OCI-LY3 (cell line): ENCODE measurements at regions not wholly inside any gene's neighbourhood (a gene's known extent, or its start where the extent isn't known, plus 50 kb on each side); places are given as distances from the start of the nearest gene placed in this dataset.

Source experiments
- H2AFZ ChIP-seq: fragments of 200-600, 300-600 bp; shearing (Covaris generic); 2 replicates; pipeline ENCODE4 v1.6.0; 2014; ENCODE audit warnings: antibody characterized with exemption, low read depth, low read length
- H3K27ac ChIP-seq: fragments of 200-600, 300-600 bp; sonication (generic); 2 replicates; pipeline ENCODE4 v1.5.1; 2014; ENCODE audit warnings: mild to moderate bottlenecking, low read length, moderate library complexity, mixed read lengths
- H3K27me3 ChIP-seq: fragments of 200-600, 300-600 bp; sonication (generic); 2 replicates; pipeline ENCODE4 v1.6.1; 2014; ENCODE audit warnings: low read depth, low read length, mixed read lengths
- H3K36me3 ChIP-seq: fragments of 200-600, 300-600 bp; sonication (generic); replicated peaks from 2 replicates; pipeline ENCODE3; 2014; ENCODE audit warnings: low read depth, low read length, mixed read lengths
- H3K4me1 ChIP-seq: fragments of 300-600, 200-600 bp; sonication (generic); 2 replicates; pipeline ENCODE4 v1.6.1; 2014; ENCODE audit warnings: low read length, mixed read lengths
- H3K4me2 ChIP-seq: fragments of 200-600, 300-600 bp; sonication (generic); 2 replicates; pipeline ENCODE4 v1.6.1; 2014; ENCODE audit warnings: low read length, mixed read lengths
- H3K4me3 ChIP-seq: fragments of 300-600, 200-600 bp; sonication (generic); 2 replicates; pipeline ENCODE4 v1.5.1; 2014; ENCODE audit warnings: antibody characterized with exemption, mild to moderate bottlenecking, low read length, moderate library complexity
- H3K79me2 ChIP-seq: fragments of 300-600, 200-600 bp; shearing (Covaris generic); 2 replicates; pipeline ENCODE4 v1.6.1; 2014; ENCODE audit warnings: mild to moderate bottlenecking, low read length, mixed read lengths
- H3K9ac ChIP-seq: fragments of 300-600, 200-600 bp; shearing (Covaris generic); 2 replicates; pipeline ENCODE4 v1.6.0; 2014; ENCODE audit warnings: mild to moderate bottlenecking, low read length, moderate library complexity
- H3K9me3 ChIP-seq: fragments of 200-600, 300-600 bp; shearing (Covaris generic); 2 replicates; pipeline ENCODE4 v1.6.1; 2014; ENCODE audit warnings: low read length, mixed read lengths; ENCODE audit not compliant: insufficient read depth
- H4K20me1 ChIP-seq: fragments of 200-600, 300-600 bp; sonication (generic); 2 replicates; pipeline ENCODE4 v1.6.1; 2016; ENCODE audit warnings: low read length, mixed read lengths; ENCODE audit not compliant: insufficient read depth
- EZH2phosphoT487 ChIP-seq: fragments of 200-600 bp; shearing (Covaris generic); IDR thresholded peaks from 2 replicates; pipeline ENCODE4 v1.6.1; 2018; ENCODE audit warnings: antibody characterized with exemption, mixed run types, low read depth
- TF ChIP-seq, protein P1 (sequence below): fragments of 200-600, 300-600 bp; sonication (generic); IDR thresholded peaks from 2 replicates; pipeline ENCODE4 v1.5.1; 2014; ENCODE audit warnings: antibody characterized with exemption, low read length, low read depth

- H3K36me3 ChIP-seq: no peaks in the 10 kb centered on the region
- H3K27me3 ChIP-seq: no peaks in the 10 kb centered on the region
- TF ChIP-seq EZH2phosphoT487: no peak
- TF ChIP-seq, protein P1, sequence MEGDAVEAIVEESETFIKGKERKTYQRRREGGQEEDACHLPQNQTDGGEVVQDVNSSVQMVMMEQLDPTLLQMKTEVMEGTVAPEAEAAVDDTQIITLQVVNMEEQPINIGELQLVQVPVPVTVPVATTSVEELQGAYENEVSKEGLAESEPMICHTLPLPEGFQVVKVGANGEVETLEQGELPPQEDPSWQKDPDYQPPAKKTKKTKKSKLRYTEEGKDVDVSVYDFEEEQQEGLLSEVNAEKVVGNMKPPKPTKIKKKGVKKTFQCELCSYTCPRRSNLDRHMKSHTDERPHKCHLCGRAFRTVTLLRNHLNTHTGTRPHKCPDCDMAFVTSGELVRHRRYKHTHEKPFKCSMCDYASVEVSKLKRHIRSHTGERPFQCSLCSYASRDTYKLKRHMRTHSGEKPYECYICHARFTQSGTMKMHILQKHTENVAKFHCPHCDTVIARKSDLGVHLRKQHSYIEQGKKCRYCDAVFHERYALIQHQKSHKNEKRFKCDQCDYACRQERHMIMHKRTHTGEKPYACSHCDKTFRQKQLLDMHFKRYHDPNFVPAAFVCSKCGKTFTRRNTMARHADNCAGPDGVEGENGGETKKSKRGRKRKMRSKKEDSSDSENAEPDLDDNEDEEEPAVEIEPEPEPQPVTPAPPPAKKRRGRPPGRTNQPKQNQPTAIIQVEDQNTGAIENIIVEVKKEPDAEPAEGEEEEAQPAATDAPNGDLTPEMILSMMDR: no peak
- no peak overlapping the region for H3K4me3 ChIP-seq
- H3K9ac ChIP-seq: no peak overlapping the region
- no peak overlapping the region for H3K4me2 ChIP-seq
- H3K4me1 ChIP-seq: no peaks in the 10 kb centered on the region
- no peak overlapping the region for H3K27ac ChIP-seq
- no peaks in the 10 kb centered on the region for H4K20me1 ChIP-seq
- H3K9me3 ChIP-seq: no peaks in the 10 kb centered on the region
- H2AFZ ChIP-seq: no peak overlapping the region
- no peaks in the 10 kb centered on the region for H3K79me2 ChIP-seq
Measured at GRCh38 chr21:20735257-20735656, 263.0 kb upstream of the NCAM2 start.

DNA sequence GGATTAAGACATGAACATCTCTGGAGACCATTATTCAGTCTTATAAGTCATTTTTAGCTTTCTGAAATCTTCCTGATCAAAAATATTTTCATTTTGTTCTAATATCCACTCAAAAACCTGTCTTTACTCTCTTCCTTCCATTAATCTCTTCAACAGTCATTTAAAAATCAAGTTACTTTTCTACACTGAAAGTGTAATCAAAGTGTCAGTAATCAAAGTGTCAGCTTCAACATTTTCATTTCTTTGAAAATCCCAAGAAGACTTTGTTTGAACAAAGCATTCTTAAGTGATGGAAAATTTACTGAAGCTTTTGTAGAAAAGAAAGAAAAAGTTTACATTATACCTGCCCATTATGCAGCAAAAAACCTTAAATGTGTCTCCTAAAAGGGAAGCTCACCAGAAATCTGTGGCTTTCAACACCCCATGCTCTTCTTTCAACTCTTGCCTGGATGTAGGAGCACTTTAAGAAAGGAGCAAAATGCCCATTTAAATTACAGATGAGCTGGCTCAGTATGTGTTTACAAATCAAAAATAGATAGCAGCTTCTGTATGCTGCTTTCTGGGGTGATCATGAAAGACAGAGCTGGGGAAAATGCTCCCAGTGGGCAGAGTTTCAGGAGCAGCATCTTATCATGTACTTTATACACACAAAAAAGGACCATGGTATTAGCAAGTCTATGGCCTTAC is 260.8 kb upstream of the NCAM2 start:
- TF ChIP-seq, protein P1: no peak
- TF ChIP-seq EZH2phosphoT487: no peak
- no peak overlapping the region for H3K27ac ChIP-seq

GRCh38 chr21:20739421-20739820 is 258.8 kb upstream of the NCAM2 start:
- Histone ChIP-seq H3K27me3 (no peaks in the 10 kb centered on the region), H3K4me1 (no peaks in the 10 kb centered on the region), H3K4me3 (no peak overlapping the region), H3K9ac (no peak overlapping the region), H3K27ac (no peak overlapping the region), H3K9me3 (no peaks in the 10 kb centered on the region), H3K36me3 (no peaks in the 10 kb centered on the region), H3K79me2 (no peaks in the 10 kb centered on the region), H3K4me2 (no peak overlapping the region), H2AFZ (no peak overlapping the region), H4K20me1 (no peaks in the 10 kb centered on the region)
- TF ChIP-seq, protein P1: 0 out of 2 replicates have a peak, but pooled peaks have one; percentile 9
- TF ChIP-seq EZH2phosphoT487: no peak

More for the DNA sequence above, 260.8 kb upstream of the NCAM2 start:
- Histone ChIP-seq H4K20me1 (no peaks in the 10 kb centered on the region), H3K79me2 (no peaks in the 10 kb centered on the region), H3K9ac (no peak overlapping the region), H3K4me1 (no peaks in the 10 kb centered on the region), H3K27me3 (no peaks in the 10 kb centered on the region), H3K36me3 (no peaks in the 10 kb centered on the region), H3K9me3 (no peaks in the 10 kb centered on the region), H3K4me2 (no peak overlapping the region), H2AFZ (no peak overlapping the region), H3K4me3 (no peak overlapping the region)

DNA sequence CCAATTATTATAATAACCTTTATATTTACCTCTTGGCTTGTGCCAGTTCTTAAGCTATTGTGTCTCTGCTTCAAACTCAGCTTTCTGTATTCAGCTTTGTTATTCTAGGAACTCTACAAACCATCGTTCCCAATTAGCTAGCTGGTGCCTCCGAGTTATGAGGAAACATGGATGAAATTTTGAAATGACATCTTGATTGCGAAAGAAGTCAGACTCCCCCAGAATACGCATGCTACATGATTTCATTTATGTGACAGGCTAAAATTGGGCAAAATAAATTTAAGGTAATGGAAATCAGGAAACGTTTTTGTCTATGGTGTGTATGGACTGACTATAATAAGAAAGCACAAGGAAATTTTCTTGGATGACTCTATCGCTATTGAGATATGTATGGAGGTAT is 256.8 kb upstream of the NCAM2 start:
- Histone ChIP-seq H3K4me1 (no peaks in the 10 kb centered on the region), H3K27ac (no peak overlapping the region), H3K36me3 (no peaks in the 10 kb centered on the region), H2AFZ (no peak overlapping the region), H3K4me2 (no peak overlapping the region), H3K4me3 (no peak overlapping the region), H3K9me3 (no peaks in the 10 kb centered on the region), H3K79me2 (no peaks in the 10 kb centered on the region), H4K20me1 (no peaks in the 10 kb centered on the region), H3K9ac (no peak overlapping the region), H3K27me3 (no peaks in the 10 kb centered on the region)
- TF ChIP-seq, protein P1: no peak
- no peak for TF ChIP-seq EZH2phosphoT487
